Lower leg skin (tissue), 3 donors: ENCODE measurements at regions not wholly inside any gene's neighbourhood (a gene's known extent, or its start where the extent isn't known, plus 50 kb on each side); places are given as distances from the start of the nearest gene placed in this dataset.

Experiments used
- CTCF ChIP-seq, 3 donors: fragments of 450-650 bp; IDR thresholded peaks; one replicate each; pipeline ENCODE4 v1.5.1; 2016; ENCODE audit warnings: antibody characterized with exemption in 3 of 3, mild to moderate bottlenecking in 3 of 3, moderate library complexity in 2 of 3
- POLR2A ChIP-seq, 2 donors: fragments of 450-650 bp; IDR thresholded peaks; one replicate each; pipeline ENCODE4 v1.6.1; 2016 to 2017; ENCODE audit warnings: antibody characterized with exemption in 2 of 2, mild to moderate bottlenecking in 1 of 2, moderate library complexity in 1 of 2

- TF ChIP-seq CTCF (IDR thresholded peaks at IDR 0.05): no peak
- no peak for TF ChIP-seq POLR2A (IDR thresholded peaks at IDR 0.05)
Measured at GRCh38 chr2:57044931-57045635, 861.3 kb downstream of the CCDC85A start.
